Glutamatergic neuron (in vitro differentiated cells): ENCODE measurements at regions not wholly inside any gene's neighbourhood (a gene's known extent, or its start where the extent isn't known, plus 50 kb on each side); places are given as distances from the start of the nearest gene placed in this dataset.

Source experiments
- DNase-seq: peaks from one replicate; pipeline ENCODE4 v3.0.0; 2022
- H3K27ac Mint-ChIP-seq: one replicate; pipeline ENCODE4 v1.8.0; 2020; ENCODE audit warnings: mild to moderate bottlenecking, mixed read lengths, inconsistent platforms; ENCODE audit not compliant: unreplicated experiment
- H3K27me3 Mint-ChIP-seq: one replicate; pipeline ENCODE4 v1.8.0; 2020; ENCODE audit warnings: mild to moderate bottlenecking, moderate library complexity, mixed read lengths, inconsistent platforms; ENCODE audit not compliant: unreplicated experiment
- H3K36me3 Mint-ChIP-seq: one replicate; pipeline ENCODE4 v1.8.0; 2020; ENCODE audit warnings: mild to moderate bottlenecking, mixed read lengths, inconsistent platforms; ENCODE audit not compliant: unreplicated experiment
- H3K4me1 Mint-ChIP-seq: one replicate; pipeline ENCODE4 v1.8.0; 2020; ENCODE audit warnings: mild to moderate bottlenecking, low read depth, mixed read lengths, inconsistent platforms; ENCODE audit not compliant: unreplicated experiment
- H3K4me3 Mint-ChIP-seq: one replicate; pipeline ENCODE4 v1.8.0; 2020; ENCODE audit warnings: mild to moderate bottlenecking, mixed read lengths, inconsistent platforms; ENCODE audit not compliant: unreplicated experiment
- H3K9me3 Mint-ChIP-seq: one replicate; pipeline ENCODE4 v1.8.0; 2020; ENCODE audit warnings: mild to moderate bottlenecking, moderate library complexity, mixed read lengths, inconsistent platforms; ENCODE audit not compliant: unreplicated experiment
- CTCF ChIP-seq: fragments of 200-600 bp; sonication (generic); IDR thresholded peaks from one replicate; pipeline ENCODE4 v1.5.0; 2021; ENCODE audit not compliant: partially characterized antibody, unreplicated experiment

DNA sequence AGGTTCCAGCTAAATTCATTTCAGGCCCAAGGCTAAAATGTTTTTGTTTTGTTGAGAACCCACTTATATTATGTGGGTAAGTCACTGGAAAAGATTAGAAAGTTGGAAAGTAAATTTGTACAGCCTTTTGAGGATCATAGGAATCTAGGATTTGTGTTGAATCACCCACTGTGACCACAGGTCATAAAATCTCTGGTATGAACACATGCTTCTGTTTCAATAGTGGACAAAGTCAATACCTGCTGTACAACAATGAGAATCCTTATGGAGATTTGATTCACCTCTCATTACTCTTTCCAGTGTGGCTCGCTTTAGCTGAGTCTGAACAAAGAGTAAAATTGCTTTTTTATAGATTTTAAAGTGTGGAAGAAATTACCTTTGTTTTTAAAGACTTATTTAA is 369.5 kb downstream of the TMEM167A start:
- no peaks in the 10 kb centered on the region for H3K9me3 Mint-ChIP-seq
- H3K4me1 Mint-ChIP-seq = peaks cover 8% of the 10 kb centered on the region
- H3K4me3 Mint-ChIP-seq = no peak overlapping the region
- TF ChIP-seq CTCF = no peak
- H3K36me3 Mint-ChIP-seq = no peaks in the 10 kb centered on the region
- H3K27me3 Mint-ChIP-seq = no peaks in the 10 kb centered on the region
- DNase-seq = no peak
- no peak overlapping the region for H3K27ac Mint-ChIP-seq

DNA sequence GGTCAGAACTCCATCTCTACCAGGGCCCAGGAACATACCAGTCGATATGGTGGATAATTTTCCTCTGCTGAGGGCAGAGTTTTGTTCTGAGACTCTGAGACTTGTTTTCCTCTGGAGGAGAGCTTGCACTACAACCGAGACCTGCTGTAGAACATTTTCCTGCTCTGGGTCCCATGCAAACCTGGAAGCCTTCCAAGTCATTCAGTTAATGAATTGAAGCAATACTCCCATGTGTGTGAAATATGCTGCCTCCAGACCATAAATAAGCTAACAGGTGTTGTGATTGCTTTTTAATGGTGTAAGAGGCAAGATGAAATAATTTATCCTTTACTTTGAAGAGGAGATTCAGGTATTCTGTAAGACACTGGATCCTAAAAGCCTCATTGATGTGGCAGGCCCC is 372.8 kb downstream of the TMEM167A start:
- H3K4me1 Mint-ChIP-seq = no peaks in the 10 kb centered on the region
- no peak for TF ChIP-seq CTCF
- no peak overlapping the region for H3K4me3 Mint-ChIP-seq
- H3K36me3 Mint-ChIP-seq = no peaks in the 10 kb centered on the region
- H3K27me3 Mint-ChIP-seq = no peaks in the 10 kb centered on the region
- no peak for DNase-seq
- no peak overlapping the region for H3K27ac Mint-ChIP-seq
- H3K9me3 Mint-ChIP-seq = no peaks in the 10 kb centered on the region

DNA sequence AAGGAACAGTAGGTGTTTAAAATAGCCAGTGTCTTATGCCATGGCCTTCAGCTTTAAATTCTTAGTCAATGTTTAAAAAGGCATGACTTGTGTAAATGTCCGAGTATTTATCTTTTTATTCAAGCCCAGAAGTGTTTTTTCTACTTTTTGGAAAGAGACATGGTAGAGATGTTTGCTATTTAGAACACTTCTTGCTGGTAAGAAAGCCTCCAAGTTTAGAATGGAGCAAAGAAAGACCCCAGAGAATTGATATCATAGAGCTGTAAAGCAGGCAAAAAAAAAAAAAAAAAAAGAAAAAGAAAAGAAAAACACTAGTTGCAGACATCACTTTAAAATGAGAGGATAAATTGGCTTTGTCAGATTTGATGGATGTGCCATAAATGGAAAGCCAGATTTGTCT is 375.1 kb downstream of the TMEM167A start:
- Mint-ChIP-seq H3K27me3 (no peaks in the 10 kb centered on the region), H3K27ac (no peak overlapping the region), H3K4me3 (no peak overlapping the region), H3K4me1 (no peaks in the 10 kb centered on the region), H3K36me3 (no peaks in the 10 kb centered on the region), H3K9me3 (no peaks in the 10 kb centered on the region)
- TF ChIP-seq CTCF = no peak
- DNase-seq = no peak

GRCh38 chr5:82699737-82700136 is 377.5 kb downstream of the TMEM167A start:
- H3K27me3 Mint-ChIP-seq = no peaks in the 10 kb centered on the region
- no peaks in the 10 kb centered on the region for H3K9me3 Mint-ChIP-seq
- H3K4me1 Mint-ChIP-seq = no peaks in the 10 kb centered on the region
- DNase-seq = no peak
- no peak overlapping the region for H3K27ac Mint-ChIP-seq
- no peak overlapping the region for H3K4me3 Mint-ChIP-seq
- TF ChIP-seq CTCF = no peak
- no peaks in the 10 kb centered on the region for H3K36me3 Mint-ChIP-seq

DNA sequence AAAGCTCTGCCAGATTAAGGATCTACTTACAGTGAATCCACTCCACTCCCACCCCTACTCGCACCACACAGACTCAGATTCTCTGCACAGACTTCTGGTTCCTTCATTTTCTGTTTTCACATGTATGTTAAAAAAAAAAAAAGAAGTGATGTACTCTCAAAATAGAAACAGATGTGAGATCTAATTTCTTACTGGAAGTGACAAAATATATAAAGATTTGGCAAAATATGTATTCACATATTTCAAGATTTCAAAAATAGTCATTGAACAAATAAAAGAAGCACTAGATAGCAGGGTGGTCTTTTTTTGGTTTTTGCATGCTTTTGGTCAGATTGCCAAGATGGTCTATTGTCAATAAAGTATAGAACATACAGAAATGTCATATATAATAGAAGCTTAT is 379.2 kb downstream of the TMEM167A start:
- H3K9me3 Mint-ChIP-seq = no peaks in the 10 kb centered on the region
- TF ChIP-seq CTCF = no peak
- H3K27me3 Mint-ChIP-seq = no peaks in the 10 kb centered on the region
- no peaks in the 10 kb centered on the region for H3K4me1 Mint-ChIP-seq
- no peak overlapping the region for H3K4me3 Mint-ChIP-seq
- no peaks in the 10 kb centered on the region for H3K36me3 Mint-ChIP-seq
- no peak overlapping the region for H3K27ac Mint-ChIP-seq
- DNase-seq = no peak
